HG03469 (cell line): ENCODE measurements at regions not wholly inside any gene's neighbourhood (a gene's known extent, or its start where the extent isn't known, plus 50 kb on each side); places are given as distances from the start of the nearest gene placed in this dataset.

ENCODE experiments used
- ATAC-seq: cut with Tn5 transposase; IDR thresholded peaks from one replicate; pipeline ENCODE4 v1.9.1; 2021; ENCODE audit warnings: mild to moderate bottlenecking, moderate library complexity, moderate number of reproducible peaks; ENCODE audit not compliant: unreplicated experiment

GRCh38 chr11:39145346-39145745, 2314.1 kb downstream of the LRRC4C start:
- no peak for ATAC-seq

GRCh38 chr11:39144351-39145130, 2314.9 kb downstream of the LRRC4C start:
- ATAC-seq, result no peak

GRCh38 chr11:39139581-39139980, 2319.9 kb downstream of the LRRC4C start:
- no peak for ATAC-seq

- ATAC-seq, result no peak
These were observed 2338.6 kb downstream of the LRRC4C start for GRCh38 chr11:39120890-39121289.

GRCh38 chr11:39113606-39114005, 2345.8 kb downstream of the LRRC4C start:
- no peak for ATAC-seq

- no peak for ATAC-seq
These were observed 2357.2 kb downstream of the LRRC4C start for GRCh38 chr11:39102236-39102635.

- no peak for ATAC-seq
These were observed 2381.0 kb downstream of the LRRC4C start for GRCh38 chr11:39078465-39078864.

GRCh38 chr11:39037611-39038010, 2421.8 kb downstream of the LRRC4C start:
- no peak for ATAC-seq

- no peak for ATAC-seq
These were observed 2423.4 kb downstream of the LRRC4C start for GRCh38 chr11:39036021-39036420.

- no peak for ATAC-seq
These were observed 2423.5 kb upstream of the RAG2 start for GRCh38 chr11:39021539-39021938.

- ATAC-seq, result no peak
These were observed 2413.8 kb upstream of the RAG2 start for GRCh38 chr11:39011797-39012196.

- ATAC-seq, result no peak
These were observed 2392.8 kb upstream of the RAG2 start for GRCh38 chr11:38990841-38991240.

- ATAC-seq, result no peak
These were observed 2392.1 kb upstream of the RAG2 start for GRCh38 chr11:38990139-38990538.

- ATAC-seq, result no peak
These were observed 2390.9 kb upstream of the RAG2 start for GRCh38 chr11:38988908-38989307.

- ATAC-seq, result no peak
These were observed 2374.2 kb upstream of the RAG2 start for GRCh38 chr11:38972220-38972619.

- ATAC-seq, result no peak
These were observed 2373.1 kb upstream of the RAG2 start for GRCh38 chr11:38971141-38971540.

- ATAC-seq, result no peak
These were observed 2370.9 kb upstream of the RAG2 start for GRCh38 chr11:38968951-38969350.

- no peak for ATAC-seq
These were observed 2354.7 kb upstream of the RAG2 start for GRCh38 chr11:38952698-38953097.

GRCh38 chr11:38950867-38951266, 2352.8 kb upstream of the RAG2 start:
- no peak for ATAC-seq

GRCh38 chr11:38948392-38948791, 2350.4 kb upstream of the RAG2 start:
- ATAC-seq, result no peak

- no peak for ATAC-seq
These were observed 2339.7 kb upstream of the RAG2 start for GRCh38 chr11:38937709-38938108.

GRCh38 chr11:38935941-38936340, 2337.9 kb upstream of the RAG2 start:
- no peak for ATAC-seq

- ATAC-seq, result no peak
These were observed 2330.0 kb upstream of the RAG2 start for GRCh38 chr11:38927993-38928392.
